ENCODE measurements at regions not wholly inside any gene's neighbourhood (a gene's known extent, or its start where the extent isn't known, plus 50 kb on each side); places are given as distances from the start of the nearest gene placed in this dataset.

DNA sequence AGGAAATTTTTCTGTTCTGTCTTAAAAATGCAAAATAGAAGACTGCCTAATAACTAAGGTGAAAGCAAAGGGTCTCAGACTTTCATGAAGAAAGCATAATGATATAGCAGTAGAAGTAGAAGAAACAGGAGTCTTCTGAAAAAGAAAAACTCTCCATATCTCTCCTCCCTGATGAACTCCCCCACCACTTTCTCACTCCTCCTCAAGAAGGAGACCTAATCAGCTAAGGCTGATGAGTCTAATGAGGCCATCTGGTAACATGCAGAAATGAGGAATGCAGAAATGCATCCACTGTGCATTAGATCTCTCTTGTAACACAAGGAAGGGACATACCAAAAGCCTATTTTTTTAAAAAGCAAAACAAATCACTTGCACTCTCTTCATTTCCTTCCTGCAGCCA is 273.7 kb upstream of the UBE2E3 start:
- TF ChIP-seq POLR2AphosphoS5 (IDR thresholded peaks at IDR 0.05; ENCODE audit: low read depth) (no peak), REST (IDR thresholded peaks at IDR 0.05; ENCODE audit: insufficient replicate concordance, low read depth) (no peak), GABPA (IDR thresholded peaks at IDR 0.05; ENCODE audit: low read depth) (no peak), SPI1 (IDR thresholded peaks at IDR 0.05; ENCODE audit: borderline replicate concordance, low read depth) (no peak)
- TF ChIP-seq, protein P1, sequence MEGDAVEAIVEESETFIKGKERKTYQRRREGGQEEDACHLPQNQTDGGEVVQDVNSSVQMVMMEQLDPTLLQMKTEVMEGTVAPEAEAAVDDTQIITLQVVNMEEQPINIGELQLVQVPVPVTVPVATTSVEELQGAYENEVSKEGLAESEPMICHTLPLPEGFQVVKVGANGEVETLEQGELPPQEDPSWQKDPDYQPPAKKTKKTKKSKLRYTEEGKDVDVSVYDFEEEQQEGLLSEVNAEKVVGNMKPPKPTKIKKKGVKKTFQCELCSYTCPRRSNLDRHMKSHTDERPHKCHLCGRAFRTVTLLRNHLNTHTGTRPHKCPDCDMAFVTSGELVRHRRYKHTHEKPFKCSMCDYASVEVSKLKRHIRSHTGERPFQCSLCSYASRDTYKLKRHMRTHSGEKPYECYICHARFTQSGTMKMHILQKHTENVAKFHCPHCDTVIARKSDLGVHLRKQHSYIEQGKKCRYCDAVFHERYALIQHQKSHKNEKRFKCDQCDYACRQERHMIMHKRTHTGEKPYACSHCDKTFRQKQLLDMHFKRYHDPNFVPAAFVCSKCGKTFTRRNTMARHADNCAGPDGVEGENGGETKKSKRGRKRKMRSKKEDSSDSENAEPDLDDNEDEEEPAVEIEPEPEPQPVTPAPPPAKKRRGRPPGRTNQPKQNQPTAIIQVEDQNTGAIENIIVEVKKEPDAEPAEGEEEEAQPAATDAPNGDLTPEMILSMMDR (IDR thresholded peaks at IDR 0.05; ENCODE audit: insufficient read depth, low read length): no peak
- no peaks in the 10 kb centered on the region for H3K27me3 ChIP-seq (ENCODE audit: insufficient read depth, poor library complexity, severe bottlenecking)
- no peak overlapping the region for H3K27ac ChIP-seq (replicated peaks)
- no peak overlapping the region for H3K4me3 ChIP-seq (replicated peaks; ENCODE audit: insufficient read depth, low read length)
- no peak for DNase-seq (ENCODE audit: low read depth in 1 of 2, low spot score in 1 of 2)

GRCh38 chr2:180705551-180705950 is 274.9 kb upstream of the UBE2E3 start:
- no peaks in the 10 kb centered on the region for H3K27me3 ChIP-seq (ENCODE audit: insufficient read depth, poor library complexity, severe bottlenecking)
- H3K4me3 ChIP-seq (replicated peaks; ENCODE audit: insufficient read depth, low read length): no peak overlapping the region
- DNase-seq (ENCODE audit: low read depth in 1 of 2, low spot score in 1 of 2): no peak
- TF ChIP-seq SPI1 (IDR thresholded peaks at IDR 0.05; ENCODE audit: borderline replicate concordance, low read depth): no peak
- no peak overlapping the region for H3K27ac ChIP-seq (replicated peaks)

- H3K4me3 ChIP-seq (replicated peaks; ENCODE audit: insufficient read depth, low read length): no peak overlapping the region
- H3K27me3 ChIP-seq (ENCODE audit: insufficient read depth, poor library complexity, severe bottlenecking): no peaks in the 10 kb centered on the region
- DNase-seq (ENCODE audit: low read depth in 1 of 2, low spot score in 1 of 2): no peak
- no peak overlapping the region for H3K27ac ChIP-seq (replicated peaks)
- TF ChIP-seq POLR2AphosphoS5 (IDR thresholded peaks at IDR 0.05; ENCODE audit: low read depth): no peak
These were observed 275.3 kb upstream of the UBE2E3 start for GRCh38 chr2:180705122-180705521.

GRCh38 chr2:180699657-180700361 is 280.6 kb upstream of the UBE2E3 start:
- Histone ChIP-seq H3K4me3 (replicated peaks; ENCODE audit: insufficient read depth, low read length) (no peak overlapping the region), H3K27ac (replicated peaks) (no peak overlapping the region), H3K27me3 (ENCODE audit: insufficient read depth, poor library complexity, severe bottlenecking) (no peaks in the 10 kb centered on the region)
- TF ChIP-seq REST (IDR thresholded peaks at IDR 0.05; ENCODE audit: insufficient replicate concordance, low read depth): no peak
- TF ChIP-seq POLR2AphosphoS5 (IDR thresholded peaks at IDR 0.05; ENCODE audit: low read depth): no peak
- TF ChIP-seq, protein P1 (IDR thresholded peaks at IDR 0.05; ENCODE audit: insufficient read depth, low read length): no peak
- TF ChIP-seq GABPA (IDR thresholded peaks at IDR 0.05; ENCODE audit: low read depth): no peak
- TF ChIP-seq SPI1 (IDR thresholded peaks at IDR 0.05; ENCODE audit: borderline replicate concordance, low read depth): no peak
- no peak for DNase-seq (ENCODE audit: low read depth in 1 of 2, low spot score in 1 of 2)

- TF ChIP-seq SPI1 (IDR thresholded peaks at IDR 0.05; ENCODE audit: borderline replicate concordance, low read depth): no peak
- TF ChIP-seq, protein P1 (IDR thresholded peaks at IDR 0.05; ENCODE audit: insufficient read depth, low read length): no peak
- TF ChIP-seq GABPA (IDR thresholded peaks at IDR 0.05; ENCODE audit: low read depth): no peak
- TF ChIP-seq REST (IDR thresholded peaks at IDR 0.05; ENCODE audit: insufficient replicate concordance, low read depth): no peak
- TF ChIP-seq POLR2AphosphoS5 (IDR thresholded peaks at IDR 0.05; ENCODE audit: low read depth): no peak
These were observed 281.7 kb upstream of the UBE2E3 start for GRCh38 chr2:180698668-180699067.

More at GRCh38 chr2:180698668-180699067, 281.7 kb upstream of the UBE2E3 start:
- DNase-seq (ENCODE audit: low read depth in 1 of 2, low spot score in 1 of 2): no peak
- no peaks in the 10 kb centered on the region for H3K27me3 ChIP-seq (ENCODE audit: insufficient read depth, poor library complexity, severe bottlenecking)
- H3K4me3 ChIP-seq (replicated peaks; ENCODE audit: insufficient read depth, low read length): no peak overlapping the region
- no peak overlapping the region for H3K27ac ChIP-seq (replicated peaks)
